PC-3 (cell line): ENCODE measurements at regions not wholly inside any gene's neighbourhood (a gene's known extent, or its start where the extent isn't known, plus 50 kb on each side); places are given as distances from the start of the nearest gene placed in this dataset.

Source experiments
- ATAC-seq: fragments of 200-7000 bp; cut with Tn5 transposase; 2 replicates; pipeline ENCODE4 v1.9.1; 2020; ENCODE audit warnings: mild to moderate bottlenecking, moderate library complexity
- BruUV-seq: library from RNA; stranded (reverse); fragments of 400-500 nt; replicated peaks from 2 replicates; lab custom pipeline; 2021; lab: Mats Ljungman, UMichigan
- CTCF ChIA-PET: fragments of 300-600 bp; sonication (Branson Sonifier 250); formaldehyde crosslinking; loops from one replicate; lab custom pipeline; 2022; ENCODE audit warnings: antibody characterized with exemption; lab: Charles Lee
- POLR2A ChIA-PET: fragments of 300-600 bp; sonication (Branson Sonifier 250); formaldehyde crosslinking; loops from one replicate; lab custom pipeline; 2022; ENCODE audit warnings: antibody characterized with exemption; ENCODE audit not compliant: unreplicated experiment; lab: Charles Lee
- DNase-seq: peaks from one replicate; pipeline ENCODE4 v3.0.0-alpha.2; 2015
- H2AFZ ChIP-seq: fragments of 300-600 bp; sonication (generic); 2 replicates; pipeline ENCODE4 v1.6.0; 2016; ENCODE audit warnings: antibody characterized with exemption, low read length
- H3F3A ChIP-seq: fragments of 300-600 bp; sonication (generic); one replicate; pipeline ENCODE4 v1.6.0; 2017; ENCODE audit warnings: antibody characterized with exemption, low read length, control low read depth, mild to moderate bottlenecking; ENCODE audit not compliant: unreplicated experiment
- H3K27ac ChIP-seq: fragments of 300-600 bp; sonication (generic); 2 replicates; pipeline ENCODE4 v1.5.1; 2016; ENCODE audit warnings: mild to moderate bottlenecking, low read length
- H3K27me3 ChIP-seq: fragments of 300-600 bp; sonication (generic); 2 replicates; pipeline ENCODE4 v1.6.1; 2016; ENCODE audit warnings: low read length, mixed read lengths
- H3K36me3 ChIP-seq: fragments of 300-600 bp; sonication (generic); 2 replicates; pipeline ENCODE4 v1.6.1; 2016; ENCODE audit warnings: low read depth, mixed run types, low read length, mixed read lengths
- H3K4me1 ChIP-seq: fragments of 300-600 bp; sonication (generic); 2 replicates; pipeline ENCODE4 v1.5.1; 2016; ENCODE audit warnings: low read length; ENCODE audit not compliant: insufficient read depth
- H3K4me2 ChIP-seq: fragments of 300-600 bp; sonication (generic); 2 replicates; pipeline ENCODE4 v1.6.0; 2016; ENCODE audit warnings: low read length
- H3K4me3 ChIP-seq: fragments of 300-600 bp; sonication (generic); 2 replicates; pipeline ENCODE4 v1.5.1; 2016; ENCODE audit warnings: mild to moderate bottlenecking, low read length, mixed read lengths
- H3K79me2 ChIP-seq: fragments of 300-600 bp; sonication (generic); 2 replicates; pipeline ENCODE4 v1.6.1; 2017; ENCODE audit warnings: low read length, mixed read lengths
- H3K9ac ChIP-seq: fragments of 300-600 bp; sonication (generic); 2 replicates; pipeline ENCODE4 v1.6.0; 2016; ENCODE audit warnings: mild to moderate bottlenecking, low read length
- H3K9me2 ChIP-seq: fragments of 300-600 bp; sonication (generic); replicated peaks from 2 replicates; pipeline ENCODE4 v1.6.1; 2016; ENCODE audit warnings: mixed run types, low read length, mixed read lengths
- H3K9me3 ChIP-seq: fragments of 300-600 bp; sonication (generic); 2 replicates; pipeline ENCODE4 v1.6.1; 2016; ENCODE audit warnings: low read length, mixed read lengths
- H4K20me1 ChIP-seq: fragments of 300-600 bp; sonication (generic); 2 replicates; pipeline ENCODE4 v1.6.1; 2016; ENCODE audit warnings: low read length, mixed read lengths
- CTCF ChIP-seq: fragments of 300-600 bp; sonication (generic); conservative IDR thresholded peaks from 2 replicates; pipeline ENCODE4 v1.5.1; 2017; ENCODE audit warnings: antibody characterized with exemption, low read depth, mild to moderate bottlenecking, low read length
- EZH2 ChIP-seq: fragments of 300-600 bp; sonication (generic); IDR thresholded peaks from one replicate; pipeline ENCODE4 v1.6.1; 2017; ENCODE audit warnings: antibody characterized with exemption, mild to moderate bottlenecking, low read length; ENCODE audit not compliant: unreplicated experiment
- EZH2phosphoT487 ChIP-seq: fragments of 300-600 bp; sonication (generic); IDR thresholded peaks from 2 replicates; pipeline ENCODE4 v1.6.1; 2018; ENCODE audit warnings: mild to moderate bottlenecking, antibody characterized with exemption, low read length, borderline replicate concordance
- intact Hi-C: fragments of 100-400 bp; cut with micrococcal nuclease; formaldehyde crosslinking; loops from 2 replicates; pipeline ENCODE4 v1.9.0; 2023

- POLR2A ChIA-PET = no interaction called here
- no peaks in the 10 kb centered on the region for H3K79me2 ChIP-seq
- no peak overlapping the region for H3K4me2 ChIP-seq
- no peak overlapping the region for H3K9ac ChIP-seq
- no peak overlapping the region for H3K27ac ChIP-seq
- no peak overlapping the region for H2AFZ ChIP-seq
- H3F3A ChIP-seq = no peaks in the 10 kb centered on the region
- H3K4me1 ChIP-seq = no peaks in the 10 kb centered on the region
- no TSS peak for BruUV-seq
- H3K27me3 ChIP-seq = no peaks in the 10 kb centered on the region
- DNase-seq (no peak), ATAC-seq (no peak)
- H3K9me3 ChIP-seq = no peaks in the 10 kb centered on the region
- H3K4me3 ChIP-seq = no peak overlapping the region
- no peaks in the 10 kb centered on the region for H3K36me3 ChIP-seq
- intact Hi-C loops = no loop called here
- CTCF ChIA-PET = no interaction called here
- TF ChIP-seq EZH2phosphoT487 (no peak), EZH2 (no peak), CTCF (no peak)
- H3K9me2 ChIP-seq = no peaks in the 10 kb centered on the region
- H4K20me1 ChIP-seq = no peaks in the 10 kb centered on the region
Observed at GRCh38 chr21:35692311-35692710, 368.0 kb downstream of the SETD4 start.

DNA sequence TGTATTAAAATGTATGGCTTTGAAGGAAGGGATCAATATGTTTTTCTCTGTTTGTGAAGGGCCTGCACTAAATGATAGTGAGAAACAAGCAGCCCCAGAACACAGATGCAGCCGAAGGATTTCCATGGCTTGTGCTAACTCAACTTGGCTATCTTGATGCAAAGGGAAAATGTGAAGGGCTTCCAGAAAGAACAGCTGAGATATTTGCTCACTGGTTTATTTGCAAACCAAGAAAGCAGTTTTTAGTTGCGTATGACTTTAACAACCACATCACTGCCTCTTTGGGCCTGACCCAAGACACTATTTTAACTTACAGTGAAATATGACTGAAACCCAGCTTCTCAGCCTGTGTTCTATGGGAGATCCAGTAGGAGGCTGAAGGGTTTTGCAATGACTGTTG lies 369.9 kb downstream of the SETD4 start:
- no peaks in the 10 kb centered on the region for H3K9me3 ChIP-seq
- ChIA-PET POLR2A (no interaction called here), CTCF (no interaction called here)
- ATAC-seq (no peak), DNase-seq (no peak)
- H3K9ac ChIP-seq = no peak overlapping the region
- TF ChIP-seq CTCF (no peak), EZH2phosphoT487 (no peak), EZH2 (no peak)
- no peaks in the 10 kb centered on the region for H3K79me2 ChIP-seq
- no peaks in the 10 kb centered on the region for H4K20me1 ChIP-seq
- intact Hi-C loops = no loop called here
- no peak overlapping the region for H3K27ac ChIP-seq
- no peaks in the 10 kb centered on the region for H3K36me3 ChIP-seq
- no peaks in the 10 kb centered on the region for H3F3A ChIP-seq
- H3K27me3 ChIP-seq = no peaks in the 10 kb centered on the region
- BruUV-seq = no TSS peak
- no peak overlapping the region for H2AFZ ChIP-seq
- H3K9me2 ChIP-seq = no peaks in the 10 kb centered on the region
- H3K4me2 ChIP-seq = no peak overlapping the region
- H3K4me3 ChIP-seq = no peak overlapping the region
- H3K4me1 ChIP-seq = no peaks in the 10 kb centered on the region

GRCh38 chr21:35686156-35686555 lies 374.2 kb downstream of the SETD4 start:
- Histone ChIP-seq H3K4me3 (no peak overlapping the region), H3K9ac (no peak overlapping the region), H3K4me1 (no peaks in the 10 kb centered on the region), H3K9me2 (no peaks in the 10 kb centered on the region), H2AFZ (no peak overlapping the region), H3F3A (no peaks in the 10 kb centered on the region), H3K4me2 (no peak overlapping the region), H3K27me3 (no peaks in the 10 kb centered on the region), H3K9me3 (no peaks in the 10 kb centered on the region), H3K36me3 (no peaks in the 10 kb centered on the region), H3K27ac (no peak overlapping the region), H3K79me2 (no peaks in the 10 kb centered on the region), H4K20me1 (no peaks in the 10 kb centered on the region)
- no TSS peak for BruUV-seq
- ATAC-seq = no peak
- DNase-seq = no peak
- intact Hi-C loops = no loop called here
- POLR2A ChIA-PET = no interaction called here
- CTCF ChIA-PET = no interaction called here
- no peak for TF ChIP-seq CTCF
- no peak for TF ChIP-seq EZH2phosphoT487
- TF ChIP-seq EZH2 = no peak
